ENCODE measurements at regions not wholly inside any gene's neighbourhood (a gene's known extent, or its start where the extent isn't known, plus 50 kb on each side); places are given as distances from the start of the nearest gene placed in this dataset.

DNA sequence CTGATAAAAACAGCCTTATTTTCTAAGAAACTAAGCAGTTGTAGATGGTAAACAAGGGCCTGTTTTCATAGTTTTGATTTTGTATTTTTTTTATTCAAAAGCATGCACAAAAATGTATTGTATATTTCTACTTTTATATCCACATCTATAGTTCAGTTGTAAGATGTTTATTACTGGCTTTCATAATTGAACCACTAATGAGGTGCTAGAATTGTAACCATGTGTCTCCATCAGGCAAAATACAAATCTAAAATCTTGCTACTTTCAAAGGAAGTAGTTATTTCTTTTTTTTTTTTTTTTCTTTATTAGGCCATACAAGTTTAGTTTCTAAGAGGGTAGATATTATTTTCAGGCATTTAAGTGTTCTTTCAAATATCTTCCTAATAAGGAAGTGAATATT is 1755.0 kb downstream of the MAT2B start:
- no peak overlapping the region for H3K4me3 ChIP-seq (ENCODE audit: low read depth, low read length)
- DNase-seq (ENCODE audit: low read depth), result no peak
- no peak for TF ChIP-seq CTCF (IDR thresholded peaks at IDR 0.05; ENCODE audit: insufficient read depth, low read length)

DNA sequence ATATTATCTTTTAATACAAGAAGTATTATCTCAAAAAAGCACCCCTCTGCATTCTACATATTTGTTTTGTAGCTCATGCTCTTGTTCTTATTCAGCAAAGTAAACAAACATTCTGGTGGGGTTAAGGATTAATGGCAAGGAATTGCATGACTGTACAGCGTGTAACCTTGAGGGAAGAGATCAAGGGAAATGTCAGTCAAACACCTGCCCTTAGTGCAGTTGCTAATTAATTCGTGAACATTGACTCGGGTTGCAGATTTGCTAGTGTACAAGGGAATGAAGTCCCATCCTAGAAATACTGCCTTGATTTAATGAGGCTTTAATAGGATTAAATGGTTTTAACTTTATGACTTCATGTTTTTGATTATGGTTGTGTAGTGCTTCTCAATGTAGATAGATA is 1758.1 kb downstream of the MAT2B start:
- no peak for DNase-seq (ENCODE audit: low read depth)
- no peak for TF ChIP-seq CTCF (IDR thresholded peaks at IDR 0.05; ENCODE audit: insufficient read depth, low read length)
- no peak overlapping the region for H3K4me3 ChIP-seq (ENCODE audit: low read depth, low read length)

- TF ChIP-seq CTCF (IDR thresholded peaks at IDR 0.05; ENCODE audit: insufficient read depth, low read length), result no peak
- DNase-seq (ENCODE audit: low read depth), result no peak
- H3K4me3 ChIP-seq (ENCODE audit: low read depth, low read length), result no peak overlapping the region
These were observed 1761.5 kb downstream of the MAT2B start for GRCh38 chr5:165266939-165267338.

GRCh38 chr5:165272436-165272835 is 1767.0 kb downstream of the MAT2B start:
- DNase-seq (ENCODE audit: low read depth), result no peak
- TF ChIP-seq CTCF (IDR thresholded peaks at IDR 0.05; ENCODE audit: insufficient read depth, low read length), result no peak
- H3K4me3 ChIP-seq (ENCODE audit: low read depth, low read length), result no peak overlapping the region

DNA sequence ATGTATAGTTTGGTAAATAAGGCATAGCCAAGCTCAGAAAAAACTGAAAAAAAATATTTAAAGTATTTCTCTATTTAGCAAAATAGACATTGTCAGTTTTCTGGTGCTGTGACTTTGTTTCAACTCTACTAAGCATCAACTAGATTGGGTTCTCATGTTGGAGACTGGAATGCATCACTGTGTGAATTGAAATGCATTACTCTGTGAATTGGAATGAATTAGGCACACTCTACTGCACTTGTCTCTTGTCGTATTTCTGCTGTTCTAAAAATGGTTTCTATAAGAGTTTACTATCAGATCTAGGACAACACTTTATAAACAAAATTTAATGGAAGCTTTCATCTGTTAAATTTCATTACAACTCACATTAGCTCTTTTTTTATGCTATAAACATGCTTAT is 1772.2 kb downstream of the MAT2B start:
- no peak overlapping the region for H3K4me3 ChIP-seq (ENCODE audit: low read depth, low read length)
- no peak for DNase-seq (ENCODE audit: low read depth)
- no peak for TF ChIP-seq CTCF (IDR thresholded peaks at IDR 0.05; ENCODE audit: insufficient read depth, low read length)

GRCh38 chr5:165282491-165282890 is 1777.1 kb downstream of the MAT2B start:
- DNase-seq (ENCODE audit: low read depth), result no peak
- TF ChIP-seq CTCF (IDR thresholded peaks at IDR 0.05; ENCODE audit: insufficient read depth, low read length), result no peak
- no peak overlapping the region for H3K4me3 ChIP-seq (ENCODE audit: low read depth, low read length)

DNA sequence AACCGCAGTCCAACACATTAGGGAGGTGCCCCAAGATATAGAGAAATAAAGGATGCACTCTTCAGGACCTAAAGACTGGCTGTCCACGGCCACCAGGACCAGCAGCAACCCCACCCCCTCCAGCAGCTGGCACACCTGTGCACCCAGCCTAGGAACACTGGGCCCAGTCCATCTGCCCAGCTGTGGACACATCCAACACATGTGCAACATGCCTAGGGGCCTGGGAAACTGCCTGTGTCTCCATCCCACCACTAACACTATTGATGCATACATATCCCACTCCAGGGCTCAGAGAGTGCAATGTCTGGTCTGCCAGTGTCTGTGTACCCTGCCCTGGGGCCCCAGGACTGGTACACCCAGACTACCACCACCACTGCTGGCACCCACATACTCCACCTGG is 1781.3 kb downstream of the MAT2B start:
- no peak overlapping the region for H3K4me3 ChIP-seq (ENCODE audit: low read depth, low read length)
- no peak for DNase-seq (ENCODE audit: low read depth)
- no peak for TF ChIP-seq CTCF (IDR thresholded peaks at IDR 0.05; ENCODE audit: insufficient read depth, low read length)
